Astrocyte (in vitro differentiated cells and primary cell): ENCODE measurements at regions not wholly inside any gene's neighbourhood (a gene's known extent, or its start where the extent isn't known, plus 50 kb on each side); places are given as distances from the start of the nearest gene placed in this dataset.

Experiments used
- DNase-seq: peaks from one replicate; pipeline ENCODE4 v3.0.0-alpha.2; 2010; ENCODE audit warnings: low read depth
- FAIRE-seq: peaks from 2 replicates; lab custom pipeline; 2011; peaks lifted over from hg19 to GRCh38; lab: Jason Lieb, UNC
- H2AFZ ChIP-seq: 2 replicates; pipeline ENCODE4 v1.6.0; 2012; ENCODE audit warnings: low read depth, low read length, inconsistent platforms
- H3K27ac ChIP-seq: 2 replicates; pipeline ENCODE4 v1.5.1; 2011; ENCODE audit warnings: low read depth, low read length, inconsistent platforms
- H3K27me3 ChIP-seq: 2 replicates; pipeline ENCODE4 v1.6.0; 2011; ENCODE audit warnings: low read length, inconsistent platforms; ENCODE audit not compliant: insufficient read depth
- H3K36me3 ChIP-seq: 2 replicates; pipeline ENCODE4 v1.5.1; 2011; ENCODE audit warnings: low read length, inconsistent platforms; ENCODE audit not compliant: insufficient read depth
- H3K4me1 ChIP-seq: 2 replicates; pipeline ENCODE4 v1.5.1; 2011; ENCODE audit warnings: low read length, inconsistent platforms; ENCODE audit not compliant: insufficient read depth
- H3K4me2 ChIP-seq: 2 replicates; pipeline ENCODE4 v1.6.0; 2012; ENCODE audit warnings: low read length, inconsistent platforms
- H3K4me3 ChIP-seq: 2 replicates; pipeline ENCODE4 v1.5.1; 2011; ENCODE audit warnings: low read depth, mild to moderate bottlenecking, low read length, inconsistent platforms; ENCODE audit not compliant: insufficient read depth
- H3K79me2 ChIP-seq: 2 replicates; pipeline ENCODE4 v1.6.0; 2012; ENCODE audit warnings: mild to moderate bottlenecking, low read length, inconsistent platforms; ENCODE audit not compliant: insufficient read depth
- H3K9ac ChIP-seq: 2 replicates; pipeline ENCODE4 v1.6.0; 2012; ENCODE audit warnings: mild to moderate bottlenecking, low read length, inconsistent platforms
- H3K9me3 ChIP-seq: 2 replicates; pipeline ENCODE4 v1.5.1; 2012; ENCODE audit warnings: low read depth, mild to moderate bottlenecking, low read length, inconsistent platforms; ENCODE audit not compliant: insufficient read depth
- H4K20me1 ChIP-seq: 2 replicates; pipeline ENCODE4 v1.6.0; 2012; ENCODE audit warnings: low read length, inconsistent platforms; ENCODE audit not compliant: insufficient read depth
- H3K27ac Mint-ChIP-seq: one replicate; pipeline ENCODE4 v1.8.0; 2021; ENCODE audit warnings: mild to moderate bottlenecking, mixed read lengths; ENCODE audit not compliant: unreplicated experiment
- H3K27me3 Mint-ChIP-seq: one replicate; pipeline ENCODE4 v1.8.0; 2021; ENCODE audit warnings: low read depth, mixed read lengths; ENCODE audit not compliant: unreplicated experiment
- H3K36me3 Mint-ChIP-seq: one replicate; pipeline ENCODE4 v1.8.0; 2021; ENCODE audit warnings: low read depth, mixed read lengths; ENCODE audit not compliant: unreplicated experiment
- H3K4me1 Mint-ChIP-seq: one replicate; pipeline ENCODE4 v1.8.0; 2021; ENCODE audit warnings: low read depth, mixed read lengths; ENCODE audit not compliant: unreplicated experiment
- H3K4me3 Mint-ChIP-seq: one replicate; pipeline ENCODE4 v1.8.0; 2021; ENCODE audit warnings: mild to moderate bottlenecking, moderate library complexity, mixed read lengths; ENCODE audit not compliant: unreplicated experiment
- H3K9me3 Mint-ChIP-seq: one replicate; pipeline ENCODE4 v1.8.0; 2021; ENCODE audit warnings: mild to moderate bottlenecking, mixed read lengths; ENCODE audit not compliant: unreplicated experiment
- EZH2 ChIP-seq: IDR thresholded peaks from 2 replicates; pipeline ENCODE4 v1.6.1; 2012; ENCODE audit warnings: mild to moderate bottlenecking, low read length, inconsistent platforms; ENCODE audit not compliant: insufficient read depth
- TF ChIP-seq, protein P1 (sequence below): IDR thresholded peaks from 2 replicates; pipeline ENCODE4 v1.5.1; 2011; ENCODE audit warnings: low read depth, mild to moderate bottlenecking, inconsistent platforms, low read length, moderate library complexity; ENCODE audit not compliant: insufficient read depth

DNA sequence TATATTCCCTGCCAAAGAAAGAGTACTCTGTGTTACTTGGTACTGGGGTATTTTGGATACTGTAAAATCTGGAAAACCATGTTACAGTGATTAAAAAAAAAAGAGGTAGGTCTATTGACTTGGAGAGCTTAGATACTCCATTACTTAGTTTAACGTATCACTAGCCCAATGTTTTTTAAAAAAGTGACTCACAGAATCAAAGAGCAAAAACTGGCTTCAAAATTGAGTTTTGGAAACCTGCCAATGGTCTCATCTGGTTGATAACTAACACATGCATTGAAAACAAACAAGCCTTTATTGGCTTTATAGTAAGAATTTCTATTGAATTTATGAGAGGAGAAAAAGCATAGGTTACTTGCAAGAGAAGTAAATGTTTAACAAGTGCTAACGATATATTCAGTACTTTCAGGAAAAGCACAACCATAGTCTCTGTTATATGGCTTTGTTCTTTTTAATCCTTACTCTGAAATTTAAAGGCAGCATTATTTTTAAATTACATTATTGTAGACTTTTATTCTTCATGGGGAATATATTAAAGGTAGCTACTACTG lies 563.3 kb upstream of the SORCS1 start:
- Histone ChIP-seq H3K27ac (no peak overlapping the region), H3K4me3 (no peak overlapping the region), H3K9ac (no peak overlapping the region), H3K27me3 (no peaks in the 10 kb centered on the region), H2AFZ (no peak overlapping the region), H3K4me2 (no peak overlapping the region), H4K20me1 (no peaks in the 10 kb centered on the region), H3K79me2 (no peaks in the 10 kb centered on the region), H3K4me1 (no peaks in the 10 kb centered on the region), H3K36me3 (no peaks in the 10 kb centered on the region), H3K9me3 (peaks cover 4% of the 10 kb centered on the region)
- Mint-ChIP-seq H3K4me3 (no peak overlapping the region), H3K27me3 (no peaks in the 10 kb centered on the region), H3K9me3 (peaks cover 2% of the 10 kb centered on the region), H3K27ac (no peak overlapping the region), H3K4me1 (peaks cover 2% of the 10 kb centered on the region), H3K36me3 (no peaks in the 10 kb centered on the region)
- DNase-seq (peak; percentile 22), FAIRE-seq (no peak)
- TF ChIP-seq, protein P1, sequence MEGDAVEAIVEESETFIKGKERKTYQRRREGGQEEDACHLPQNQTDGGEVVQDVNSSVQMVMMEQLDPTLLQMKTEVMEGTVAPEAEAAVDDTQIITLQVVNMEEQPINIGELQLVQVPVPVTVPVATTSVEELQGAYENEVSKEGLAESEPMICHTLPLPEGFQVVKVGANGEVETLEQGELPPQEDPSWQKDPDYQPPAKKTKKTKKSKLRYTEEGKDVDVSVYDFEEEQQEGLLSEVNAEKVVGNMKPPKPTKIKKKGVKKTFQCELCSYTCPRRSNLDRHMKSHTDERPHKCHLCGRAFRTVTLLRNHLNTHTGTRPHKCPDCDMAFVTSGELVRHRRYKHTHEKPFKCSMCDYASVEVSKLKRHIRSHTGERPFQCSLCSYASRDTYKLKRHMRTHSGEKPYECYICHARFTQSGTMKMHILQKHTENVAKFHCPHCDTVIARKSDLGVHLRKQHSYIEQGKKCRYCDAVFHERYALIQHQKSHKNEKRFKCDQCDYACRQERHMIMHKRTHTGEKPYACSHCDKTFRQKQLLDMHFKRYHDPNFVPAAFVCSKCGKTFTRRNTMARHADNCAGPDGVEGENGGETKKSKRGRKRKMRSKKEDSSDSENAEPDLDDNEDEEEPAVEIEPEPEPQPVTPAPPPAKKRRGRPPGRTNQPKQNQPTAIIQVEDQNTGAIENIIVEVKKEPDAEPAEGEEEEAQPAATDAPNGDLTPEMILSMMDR: no peak
- no peak for TF ChIP-seq EZH2

DNA sequence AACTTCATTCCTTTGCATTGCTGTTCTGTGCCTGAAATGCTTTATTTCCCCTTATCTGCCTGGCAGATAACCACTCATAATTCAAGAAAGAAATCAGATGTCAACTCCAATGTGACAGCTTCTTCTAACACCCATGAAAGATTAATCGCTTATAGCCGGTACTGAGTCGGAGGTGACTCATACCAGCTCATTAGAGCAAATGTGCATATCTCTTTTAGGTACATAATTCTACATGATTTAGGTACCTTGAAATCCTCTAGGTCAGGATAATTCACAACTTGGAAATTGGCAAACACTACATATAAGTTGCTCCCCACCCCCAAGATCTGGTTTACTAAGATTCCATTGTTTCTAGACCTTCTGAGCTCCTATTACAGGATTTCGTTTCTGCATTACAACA lies 554.4 kb upstream of the SORCS1 start:
- TF ChIP-seq, protein P1: no peak
- no peak for TF ChIP-seq EZH2
- H2AFZ ChIP-seq: no peak overlapping the region
- no peaks in the 10 kb centered on the region for H3K36me3 Mint-ChIP-seq
- H3K4me3 ChIP-seq: no peak overlapping the region
- no peaks in the 10 kb centered on the region for H3K9me3 ChIP-seq
- H3K79me2 ChIP-seq: no peaks in the 10 kb centered on the region
- FAIRE-seq (no peak), DNase-seq (peak; percentile 23)
- no peaks in the 10 kb centered on the region for H3K9me3 Mint-ChIP-seq
- no peaks in the 10 kb centered on the region for H3K27me3 Mint-ChIP-seq
- no peak overlapping the region for H3K4me3 Mint-ChIP-seq
- no peaks in the 10 kb centered on the region for H3K27me3 ChIP-seq
- H3K27ac ChIP-seq: no peak overlapping the region
- H3K27ac Mint-ChIP-seq: no peak overlapping the region
- no peak overlapping the region for H3K9ac ChIP-seq
- H3K4me2 ChIP-seq: no peak overlapping the region
- H3K36me3 ChIP-seq: no peaks in the 10 kb centered on the region
- no peaks in the 10 kb centered on the region for H4K20me1 ChIP-seq
- no peaks in the 10 kb centered on the region for H3K4me1 Mint-ChIP-seq
- H3K4me1 ChIP-seq: no peaks in the 10 kb centered on the region

DNA sequence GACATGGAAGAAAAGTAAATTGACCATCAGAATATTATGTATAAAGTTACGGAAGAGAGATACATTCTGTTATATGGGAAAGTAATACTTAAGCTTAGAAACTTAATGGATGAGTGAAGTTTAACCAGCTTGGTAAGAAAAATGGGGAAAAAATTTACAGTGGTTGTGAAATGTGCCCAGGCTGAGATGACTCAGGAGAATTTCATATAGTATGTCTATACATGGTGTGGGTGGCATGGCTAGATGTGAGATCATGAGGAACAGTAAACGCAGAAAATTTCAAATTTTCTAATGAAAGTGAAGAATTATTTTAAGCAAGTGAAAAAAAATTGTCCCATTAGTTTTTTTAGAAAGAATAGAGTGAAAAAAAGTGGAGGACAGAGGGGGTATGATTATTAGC lies 552.5 kb upstream of the SORCS1 start:
- H3K4me3 Mint-ChIP-seq: no peak overlapping the region
- DNase-seq: no peak
- Histone ChIP-seq H3K79me2 (no peaks in the 10 kb centered on the region), H4K20me1 (no peaks in the 10 kb centered on the region), H3K36me3 (no peaks in the 10 kb centered on the region), H3K9ac (no peak overlapping the region), H3K9me3 (no peaks in the 10 kb centered on the region), H3K4me3 (no peak overlapping the region), H3K27me3 (no peaks in the 10 kb centered on the region), H3K27ac (no peak overlapping the region), H3K4me1 (no peaks in the 10 kb centered on the region), H3K4me2 (no peak overlapping the region), H2AFZ (no peak overlapping the region)
- TF ChIP-seq, protein P1: no peak
- TF ChIP-seq EZH2: no peak
- no peaks in the 10 kb centered on the region for H3K27me3 Mint-ChIP-seq
- H3K9me3 Mint-ChIP-seq: no peaks in the 10 kb centered on the region
- H3K27ac Mint-ChIP-seq: no peak overlapping the region
- FAIRE-seq: no peak
- no peaks in the 10 kb centered on the region for H3K4me1 Mint-ChIP-seq
- H3K36me3 Mint-ChIP-seq: no peaks in the 10 kb centered on the region
